Progenitor cell of endocrine pancreas (in vitro differentiated cells): ENCODE measurements at regions not wholly inside any gene's neighbourhood (a gene's known extent, or its start where the extent isn't known, plus 50 kb on each side); places are given as distances from the start of the nearest gene placed in this dataset.
A peak's percentile ranks its signal among the peaks of the same experiment; 100 is the strongest.

Experiments
- DNase-seq: peaks from one replicate; pipeline ENCODE4 v3.0.0; 2021; ENCODE audit warnings: low spot score; ENCODE audit not compliant: unreplicated experiment
- H3K27ac Mint-ChIP-seq: 2 replicates; pipeline ENCODE4 v1.8.0; 2021; ENCODE audit warnings: mild to moderate bottlenecking, moderate library complexity, mixed read lengths
- H3K27me3 Mint-ChIP-seq: 2 replicates; pipeline ENCODE4 v1.8.0; 2021; ENCODE audit warnings: mixed read lengths
- H3K36me3 Mint-ChIP-seq: 2 replicates; pipeline ENCODE4 v1.8.0; 2022; ENCODE audit warnings: mixed read lengths; ENCODE audit not compliant: insufficient read depth
- H3K4me1 Mint-ChIP-seq: 2 replicates; pipeline ENCODE4 v1.8.0; 2021; ENCODE audit warnings: low read depth, mixed read lengths
- H3K4me3 Mint-ChIP-seq: 2 replicates; pipeline ENCODE4 v1.8.0; 2021; ENCODE audit warnings: low read depth, mild to moderate bottlenecking, moderate library complexity, mixed read lengths
- H3K9me3 Mint-ChIP-seq: 2 replicates; pipeline ENCODE4 v1.8.0; 2021; ENCODE audit warnings: low read depth, mixed read lengths
- CTCF ChIP-seq: fragments of 200-600 bp; sonication (generic); IDR thresholded peaks from one replicate; pipeline ENCODE4 v1.5.0; 2021; ENCODE audit warnings: antibody characterized with exemption, mild to moderate bottlenecking; ENCODE audit not compliant: unreplicated experiment

- no peaks in the 10 kb centered on the region for H3K36me3 Mint-ChIP-seq
- H3K27ac Mint-ChIP-seq = no peak overlapping the region
- peaks cover 47% of the 10 kb centered on the region for H3K27me3 Mint-ChIP-seq
These were observed 112.0 kb upstream of the SIRPA start for GRCh38 chr20:1783245-1783644.

GRCh38 chr20:1782181-1782580, 113.0 kb upstream of the SIRPA start:
- DNase-seq = no peak
- H3K4me3 Mint-ChIP-seq = no peak overlapping the region
- H3K27me3 Mint-ChIP-seq = peaks cover 40% of the 10 kb centered on the region
- no peak overlapping the region for H3K27ac Mint-ChIP-seq
- no peaks in the 10 kb centered on the region for H3K9me3 Mint-ChIP-seq
- H3K36me3 Mint-ChIP-seq = no peaks in the 10 kb centered on the region
- TF ChIP-seq CTCF = no peak
- H3K4me1 Mint-ChIP-seq = peaks cover 5% of the 10 kb centered on the region

More at GRCh38 chr20:1783245-1783644, 112.0 kb upstream of the SIRPA start:
- H3K4me1 Mint-ChIP-seq = no peaks in the 10 kb centered on the region
- H3K9me3 Mint-ChIP-seq = no peaks in the 10 kb centered on the region
- TF ChIP-seq CTCF = no peak
- H3K4me3 Mint-ChIP-seq = no peak overlapping the region
- no peak for DNase-seq

- DNase-seq = no peak
- Mint-ChIP-seq H3K27me3 (peaks cover 25% of the 10 kb centered on the region), H3K4me3 (no peak overlapping the region), H3K36me3 (peaks cover under 1% of the 10 kb centered on the region), H3K4me1 (peaks cover 14% of the 10 kb centered on the region), H3K27ac (no peak overlapping the region), H3K9me3 (no peaks in the 10 kb centered on the region)
- TF ChIP-seq CTCF = no peak
These were observed 115.6 kb upstream of the SIRPA start for GRCh38 chr20:1779567-1779966.

GRCh38 chr20:1778338-1778737, 116.9 kb upstream of the SIRPA start:
- Mint-ChIP-seq H3K36me3 (peaks cover 3% of the 10 kb centered on the region), H3K27me3 (peaks cover 22% of the 10 kb centered on the region), H3K4me3 (no peak overlapping the region), H3K9me3 (no peaks in the 10 kb centered on the region), H3K27ac (no peak overlapping the region), H3K4me1 (peaks cover 14% of the 10 kb centered on the region)
- TF ChIP-seq CTCF = no peak
- DNase-seq = no peak

- no peak for TF ChIP-seq CTCF
- peaks cover 14% of the 10 kb centered on the region for H3K4me1 Mint-ChIP-seq
- H3K4me3 Mint-ChIP-seq = peak overlapping the region; percentile 90
- peaks cover 3% of the 10 kb centered on the region for H3K36me3 Mint-ChIP-seq
- no peak for DNase-seq
- peaks cover 19% of the 10 kb centered on the region for H3K27me3 Mint-ChIP-seq
- peak overlapping the region; percentile 94 for H3K27ac Mint-ChIP-seq
- no peaks in the 10 kb centered on the region for H3K9me3 Mint-ChIP-seq
These were observed 117.8 kb upstream of the SIRPA start for GRCh38 chr20:1777476-1777820.
